GM19239 (cell line): ENCODE measurements at regions not wholly inside any gene's neighbourhood (a gene's known extent, or its start where the extent isn't known, plus 50 kb on each side); places are given as distances from the start of the nearest gene placed in this dataset.
"Not testable (repeated sequence)": the region's sequence is repeated elsewhere in the genome, so short reads cannot be mapped to it uniquely, and the experiment has no call there.

ENCODE experiments used
- DNase-seq: peaks from one replicate; pipeline ENCODE4 v3.0.0; 2011; ENCODE audit warnings: low spot score; ENCODE audit not compliant: insufficient read length
- FAIRE-seq: peaks from 2 replicates; lab custom pipeline; 2011; peaks lifted over from hg19 to GRCh38; lab: Jason Lieb, UNC

DNA sequence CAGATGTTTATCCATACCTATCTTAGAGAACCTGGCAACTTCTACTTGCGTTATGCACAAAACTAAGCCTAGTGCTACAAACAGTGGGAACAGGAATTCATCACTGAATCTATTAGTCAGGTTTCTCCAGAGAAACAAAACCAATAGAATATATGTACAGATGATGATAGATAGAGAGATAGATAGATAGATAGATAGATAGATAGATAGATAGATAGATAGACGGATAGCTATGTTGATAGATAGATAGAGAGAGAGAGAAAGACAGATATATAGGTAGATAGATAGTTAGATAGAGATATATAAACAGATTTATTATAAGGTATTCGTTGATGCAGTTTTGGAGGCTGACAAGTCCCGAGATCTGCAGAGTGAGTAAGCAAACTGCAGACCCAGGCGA lies 495.6 kb downstream of the TMEM114 start:
- DNase-seq = no peak
- no peak for FAIRE-seq

- no peak for DNase-seq
- FAIRE-seq = no peak
Measured at GRCh38 chr16:8088820-8089338, 501.4 kb downstream of the TMEM114 start.

DNA sequence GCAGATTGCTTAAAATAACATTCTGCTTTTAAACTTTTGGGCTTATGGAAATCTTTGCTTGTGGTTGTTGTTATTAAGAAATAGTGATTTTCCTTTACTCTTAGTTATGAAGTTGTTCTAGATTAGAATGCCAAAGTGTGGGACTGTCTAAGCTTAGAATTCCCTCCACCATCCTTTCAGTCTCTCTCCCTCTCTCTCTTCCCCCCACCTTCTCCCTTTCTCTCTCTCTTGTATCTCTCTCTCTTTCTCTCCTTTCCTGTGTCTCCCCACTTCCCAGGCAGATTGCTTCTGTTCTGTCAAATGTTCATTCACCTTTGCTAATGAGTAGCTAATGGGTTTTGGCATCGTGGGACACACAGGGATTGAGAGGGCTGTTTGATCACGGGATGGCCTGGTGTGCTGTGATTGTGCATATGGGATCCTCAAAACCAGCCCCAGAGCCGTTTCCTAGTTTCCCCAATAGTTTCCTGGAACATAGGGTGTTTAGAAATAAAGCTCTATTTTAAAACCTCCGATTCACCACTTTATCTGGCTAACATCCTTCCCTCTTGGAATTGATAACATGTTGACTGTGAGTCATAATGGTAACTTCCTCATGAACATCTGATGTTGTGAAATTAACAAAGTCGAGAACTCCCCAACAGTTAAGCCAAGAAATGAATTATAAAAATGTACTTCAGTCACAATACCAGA lies 502.6 kb downstream of the TMEM114 start:
- no peak for DNase-seq

DNA sequence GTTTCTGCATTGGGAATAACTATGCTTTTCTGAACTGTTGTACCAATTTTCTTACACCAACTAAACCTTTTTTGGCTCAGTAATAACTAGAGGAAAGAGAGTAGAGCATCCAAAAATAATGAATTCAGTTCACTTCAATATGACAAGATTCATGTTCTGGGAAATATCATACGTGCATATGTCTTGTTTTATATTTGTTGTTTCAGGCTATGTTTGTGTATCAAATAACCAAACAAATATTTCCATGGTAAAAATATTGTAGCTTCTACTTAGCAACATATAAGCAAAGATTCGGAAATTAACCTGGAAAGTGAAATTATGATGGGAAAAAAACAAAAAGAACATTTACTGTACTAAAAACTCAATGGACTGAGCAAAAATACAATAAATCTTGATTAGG lies 503.2 kb downstream of the TMEM114 start:
- FAIRE-seq = no peak

More for the DNA sequence above, 502.6 kb downstream of the TMEM114 start:
- no peak for FAIRE-seq

GRCh38 chr16:8084882-8085281 lies 505.4 kb downstream of the TMEM114 start:
- DNase-seq = no peak
- no peak for FAIRE-seq

More for the DNA sequence above, 503.2 kb downstream of the TMEM114 start:
- no peak for DNase-seq

DNA sequence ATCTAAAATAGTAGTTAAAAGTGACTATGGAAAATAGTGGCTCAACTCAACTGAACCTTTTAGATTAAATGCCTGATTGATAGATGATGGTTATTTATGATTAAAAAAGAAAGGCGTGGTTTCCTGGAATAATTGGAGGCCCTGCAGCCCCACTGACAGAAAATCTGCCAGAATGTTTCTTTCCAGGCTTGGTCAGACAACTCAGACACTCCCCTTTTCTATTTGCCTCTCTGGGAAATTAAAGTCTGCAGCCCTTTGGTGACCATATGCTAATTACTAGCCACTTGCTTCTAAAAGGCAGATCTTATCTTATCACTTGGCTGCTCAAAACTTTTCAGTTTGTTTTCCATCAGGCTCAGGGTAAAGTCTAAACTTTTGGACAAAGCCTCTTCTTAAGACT lies 506.0 kb downstream of the TMEM114 start:
- DNase-seq (no peak), FAIRE-seq (no peak)

GRCh38 chr16:8083560-8083959 lies 506.8 kb downstream of the TMEM114 start:
- FAIRE-seq (no peak), DNase-seq (no peak)

- DNase-seq (no peak), FAIRE-seq (no peak)
Measured at GRCh38 chr16:8080817-8081216, 509.5 kb downstream of the TMEM114 start.

GRCh38 chr16:8075271-8075670 lies 515.0 kb downstream of the TMEM114 start:
- no peak for DNase-seq
- FAIRE-seq = no peak

GRCh38 chr16:8070506-8070905 lies 519.8 kb downstream of the TMEM114 start:
- FAIRE-seq = no peak
- no peak for DNase-seq

DNA sequence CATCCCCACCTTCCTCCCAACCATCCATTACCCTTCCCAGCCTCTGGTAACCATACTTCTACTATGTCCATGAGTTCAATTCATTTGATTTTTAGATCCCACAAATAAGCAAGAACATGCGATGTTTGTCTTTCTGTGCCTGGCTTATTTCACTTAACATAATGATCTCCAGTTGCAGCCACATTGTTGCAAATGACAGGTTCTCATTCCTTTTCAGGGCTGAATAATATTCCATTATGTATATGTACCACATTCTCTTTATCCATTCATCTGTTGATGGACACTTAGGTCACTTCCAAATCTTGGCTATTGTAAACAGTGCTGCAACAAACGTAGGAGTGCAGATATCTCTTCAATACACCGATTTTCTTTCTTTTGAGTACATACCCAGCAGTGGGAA lies 522.1 kb downstream of the TMEM114 start:
- not testable (repeated sequence) for FAIRE-seq, DNase-seq

DNA sequence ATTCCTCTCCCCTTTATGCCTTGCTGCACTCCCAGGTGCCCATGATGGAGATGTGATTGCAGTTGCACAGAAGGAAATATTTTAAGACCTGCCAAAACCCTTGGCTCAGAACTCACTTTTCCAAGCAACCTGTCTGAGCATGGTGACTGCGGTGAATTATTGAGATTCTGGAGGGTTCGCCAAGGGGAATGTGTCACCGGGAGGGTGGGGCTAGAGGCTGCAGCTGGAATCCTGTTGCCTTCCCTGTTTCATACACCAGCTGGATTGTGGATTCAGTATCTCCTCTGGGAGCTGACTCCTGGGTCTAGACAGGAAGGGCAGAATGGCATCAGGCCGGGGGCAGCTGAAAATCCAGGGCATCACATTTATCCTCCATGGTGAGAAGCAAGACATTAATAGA lies 527.2 kb downstream of the TMEM114 start:
- DNase-seq = no peak
- no peak for FAIRE-seq

DNA sequence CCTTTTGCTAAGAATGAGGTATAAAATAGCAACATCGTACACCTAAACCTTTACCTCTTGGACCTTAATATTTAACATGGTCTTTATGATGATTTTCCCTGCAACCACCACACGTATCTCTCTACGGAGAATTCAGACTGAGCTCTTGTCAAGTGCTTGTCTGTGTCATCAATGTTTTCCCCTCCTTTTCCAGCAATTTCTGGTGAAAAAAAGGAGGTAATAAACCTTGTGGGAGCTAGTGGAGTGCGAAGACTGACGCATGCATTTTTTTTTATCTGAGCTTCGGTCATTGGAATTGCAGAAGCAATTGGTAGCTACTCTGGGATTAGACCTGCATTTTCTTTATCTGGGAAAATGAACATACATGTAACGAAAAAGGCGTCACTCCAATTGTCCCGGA lies 527.6 kb downstream of the TMEM114 start:
- DNase-seq (no peak), FAIRE-seq (no peak)

DNA sequence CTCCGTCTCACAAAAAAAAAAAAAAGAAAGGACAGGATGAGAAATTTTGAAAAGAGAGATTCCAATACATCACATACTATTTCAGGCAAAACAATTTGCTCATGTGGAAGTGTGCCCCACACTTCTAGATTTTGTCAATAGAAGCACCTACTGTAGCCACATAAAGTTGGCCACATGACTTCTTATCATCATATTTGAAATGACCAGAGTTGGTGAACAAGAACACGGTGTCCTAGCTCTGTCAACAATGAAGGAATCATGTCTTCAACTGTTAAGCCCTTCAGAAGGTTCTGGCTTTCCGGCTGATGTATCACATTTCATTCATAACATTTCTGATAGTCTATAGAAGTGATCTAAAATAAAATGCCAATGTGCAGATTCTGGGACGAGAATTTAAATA lies 534.5 kb downstream of the TMEM114 start:
- DNase-seq (no peak), FAIRE-seq (no peak)

DNA sequence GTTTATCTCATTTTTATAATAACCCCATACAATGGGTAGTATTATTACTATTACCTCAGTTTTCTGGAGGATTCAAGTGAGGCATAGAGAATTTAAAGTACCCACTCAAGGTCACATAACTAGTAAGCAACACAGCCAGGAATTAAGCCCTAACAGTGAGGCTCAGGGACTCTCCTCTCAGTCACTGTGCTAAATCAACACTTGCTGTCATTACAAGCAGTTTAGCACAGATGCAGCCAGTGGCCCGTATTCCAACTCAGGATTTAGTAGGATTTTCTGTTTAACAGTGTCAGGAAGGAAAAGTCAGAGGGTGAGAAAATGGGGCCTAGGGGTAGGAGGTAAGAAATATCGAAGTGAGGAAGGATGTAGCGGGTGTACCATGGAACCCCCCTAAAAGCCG lies 536.9 kb downstream of the TMEM114 start:
- DNase-seq (no peak), FAIRE-seq (no peak)

DNA sequence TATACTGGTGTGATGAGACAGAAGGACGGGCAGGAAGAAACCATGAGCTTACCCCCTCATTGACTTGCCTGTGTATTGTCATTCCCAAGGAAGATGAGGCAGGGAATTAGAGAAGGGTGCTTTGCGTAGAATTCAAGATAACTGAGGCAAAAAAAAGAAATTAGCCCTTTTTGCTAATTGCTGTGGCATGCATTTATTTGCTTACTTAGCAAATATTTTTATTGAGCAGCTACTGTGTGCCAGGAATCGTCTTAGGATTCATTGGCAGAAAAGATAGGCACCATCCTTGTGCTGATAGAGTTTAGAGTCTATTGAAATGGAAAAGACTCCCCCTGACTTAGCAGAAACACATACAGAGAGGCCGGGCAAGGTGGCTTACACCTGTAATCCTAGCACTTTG lies 541.9 kb downstream of the TMEM114 start:
- FAIRE-seq (no peak), DNase-seq (no peak)

GRCh38 chr16:8047736-8048135 lies 542.6 kb downstream of the TMEM114 start:
- DNase-seq = no peak
- no peak for FAIRE-seq

- FAIRE-seq (no peak), DNase-seq (no peak)
Measured at GRCh38 chr16:8044796-8045195, 545.5 kb downstream of the TMEM114 start.

- FAIRE-seq (no peak), DNase-seq (no peak)
Measured at GRCh38 chr16:8032406-8032805, 557.9 kb downstream of the TMEM114 start.

GRCh38 chr16:8030004-8030403 lies 560.3 kb downstream of the TMEM114 start:
- FAIRE-seq, DNase-seq: not testable (repeated sequence)

GRCh38 chr16:8026450-8026849 lies 563.9 kb downstream of the TMEM114 start:
- FAIRE-seq = no peak
- no peak for DNase-seq

DNA sequence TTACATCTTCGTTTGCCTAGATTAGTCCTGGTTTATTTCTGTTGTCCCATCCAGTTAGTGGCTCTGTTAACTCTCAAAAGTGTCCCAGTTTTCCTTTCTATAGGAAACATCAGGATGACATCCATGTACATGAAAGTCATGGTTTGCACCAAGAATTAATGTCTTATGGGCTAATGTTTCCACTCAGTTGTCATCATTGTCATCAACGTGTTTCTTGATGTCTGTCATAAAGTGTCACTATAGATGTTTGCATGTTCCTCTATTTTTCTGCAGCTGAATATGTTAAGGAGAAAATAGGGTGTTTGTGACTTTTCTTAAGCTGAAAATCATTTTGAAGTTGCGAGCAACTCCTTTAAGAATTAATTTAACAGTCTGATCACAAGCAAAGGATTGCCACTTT lies 567.0 kb downstream of the TMEM114 start:
- no peak for DNase-seq
- no peak for FAIRE-seq
